Colonic mucosa (tissue), 4 donors: ENCODE measurements at regions not wholly inside any gene's neighbourhood (a gene's known extent, or its start where the extent isn't known, plus 50 kb on each side); places are given as distances from the start of the nearest gene placed in this dataset.

Source experiments
- DNase-seq: peaks from one replicate; pipeline ENCODE4 v3.0.0-alpha.2; 2020
- H3K27ac ChIP-seq: fragments of 200-600 bp; one replicate; pipeline ENCODE4 v1.8.0; 2021
- H3K27me3 ChIP-seq: fragments of 200-600 bp; one replicate; pipeline ENCODE4 v1.8.0; 2021
- H3K36me3 ChIP-seq: fragments of 200-600 bp; one replicate; pipeline ENCODE4 v1.8.0; 2021
- H3K4me1 ChIP-seq: fragments of 200-600 bp; one replicate; pipeline ENCODE4 v1.8.0; 2021; ENCODE audit warnings: mild to moderate bottlenecking
- H3K4me3 ChIP-seq: fragments of 200-600 bp; one replicate; pipeline ENCODE4 v1.8.0; 2021
- H3K9ac ChIP-seq, 2 donors: one replicate each; pipeline ENCODE4 v1.7.0; 2013; ENCODE audit warnings: control low read depth in 2 of 2, low read depth in 2 of 2, low read length in 2 of 2
- H3K9me3 ChIP-seq: fragments of 200-600 bp; one replicate; pipeline ENCODE4 v1.8.0; 2021
- intact Hi-C: fragments of 100-400 bp; cut with DNase I; formaldehyde crosslinking; loops from one replicate; pipeline ENCODE4 v1.14.1; 2022
- TF ChIP-seq, protein P1 (sequence below): fragments of 200-600 bp; IDR thresholded peaks from one replicate; pipeline ENCODE4 v1.8.0; 2022; ENCODE audit warnings: antibody characterized with exemption, mild to moderate bottlenecking
- donor health status: healthy.
- donor health status: DM: no; HTN: no; CAD: no.
- donor health status: DM: no; HTN: no; CAD: no.

DNA sequence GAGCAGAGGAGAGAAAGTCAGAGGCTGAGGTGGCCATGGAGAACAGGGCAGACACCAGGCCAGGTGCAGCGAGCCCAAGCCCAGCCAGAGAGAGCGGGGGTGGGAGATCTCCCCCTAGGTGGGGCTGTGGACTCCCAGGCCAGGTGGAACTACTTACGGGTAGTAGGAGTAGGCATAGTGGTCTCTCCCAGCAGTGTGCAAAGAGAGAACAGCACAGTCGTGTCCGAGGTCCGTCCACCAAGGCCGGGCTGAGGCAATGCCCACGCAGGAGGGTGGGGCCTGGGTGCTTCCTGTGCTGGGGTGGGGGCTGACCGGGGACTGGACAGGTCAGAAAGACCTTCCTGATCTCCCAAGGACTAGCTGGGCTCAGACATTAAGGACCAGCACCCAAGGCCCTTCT is 263.7 kb downstream of the PTPRU start:
- no peaks in the 10 kb centered on the region for H3K27me3 ChIP-seq
- DNase-seq: no peak

DNA sequence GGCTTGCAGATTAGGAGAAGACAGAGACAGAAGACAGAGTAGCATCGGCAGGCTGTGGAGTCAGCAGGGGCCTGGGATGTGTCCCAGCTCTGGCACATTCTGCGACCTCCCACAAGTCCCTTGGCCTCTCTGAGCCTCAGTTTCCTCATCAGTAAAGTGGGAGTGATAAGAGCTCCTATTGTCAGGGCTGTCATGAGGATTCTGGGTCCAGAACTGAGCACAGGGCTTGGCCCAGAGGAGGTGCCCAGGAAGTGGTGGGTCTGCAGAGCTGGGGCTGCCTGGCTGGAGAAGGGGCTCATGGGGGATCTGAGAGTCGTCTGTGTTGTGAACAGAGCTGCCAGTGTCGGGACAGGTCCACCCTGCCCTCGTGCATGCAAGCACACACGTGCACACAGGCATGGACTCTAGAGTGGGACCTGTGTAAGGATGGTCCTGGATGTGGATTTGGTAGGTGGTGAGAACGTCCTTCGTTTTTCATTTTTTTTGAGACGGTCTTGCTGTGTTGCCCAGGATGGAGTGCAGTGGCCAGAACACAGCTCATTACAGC is 262.9 kb downstream of the PTPRU start:
- TF ChIP-seq, protein P1, sequence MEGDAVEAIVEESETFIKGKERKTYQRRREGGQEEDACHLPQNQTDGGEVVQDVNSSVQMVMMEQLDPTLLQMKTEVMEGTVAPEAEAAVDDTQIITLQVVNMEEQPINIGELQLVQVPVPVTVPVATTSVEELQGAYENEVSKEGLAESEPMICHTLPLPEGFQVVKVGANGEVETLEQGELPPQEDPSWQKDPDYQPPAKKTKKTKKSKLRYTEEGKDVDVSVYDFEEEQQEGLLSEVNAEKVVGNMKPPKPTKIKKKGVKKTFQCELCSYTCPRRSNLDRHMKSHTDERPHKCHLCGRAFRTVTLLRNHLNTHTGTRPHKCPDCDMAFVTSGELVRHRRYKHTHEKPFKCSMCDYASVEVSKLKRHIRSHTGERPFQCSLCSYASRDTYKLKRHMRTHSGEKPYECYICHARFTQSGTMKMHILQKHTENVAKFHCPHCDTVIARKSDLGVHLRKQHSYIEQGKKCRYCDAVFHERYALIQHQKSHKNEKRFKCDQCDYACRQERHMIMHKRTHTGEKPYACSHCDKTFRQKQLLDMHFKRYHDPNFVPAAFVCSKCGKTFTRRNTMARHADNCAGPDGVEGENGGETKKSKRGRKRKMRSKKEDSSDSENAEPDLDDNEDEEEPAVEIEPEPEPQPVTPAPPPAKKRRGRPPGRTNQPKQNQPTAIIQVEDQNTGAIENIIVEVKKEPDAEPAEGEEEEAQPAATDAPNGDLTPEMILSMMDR: no peak
- H3K9me3 ChIP-seq: no peaks in the 10 kb centered on the region
- no peak for DNase-seq
- no peaks in the 10 kb centered on the region for H3K36me3 ChIP-seq
- no peaks in the 10 kb centered on the region for H3K4me1 ChIP-seq
- H3K27me3 ChIP-seq: no peaks in the 10 kb centered on the region
- H3K27ac ChIP-seq: no peak overlapping the region
- intact Hi-C loops: no loop called here
- no peak overlapping the region for H3K9ac ChIP-seq
- no peak overlapping the region for H3K4me3 ChIP-seq

More for the DNA sequence above, 263.7 kb downstream of the PTPRU start:
- no peaks in the 10 kb centered on the region for H3K4me1 ChIP-seq
- H3K9ac ChIP-seq: no peak overlapping the region
- no peaks in the 10 kb centered on the region for H3K36me3 ChIP-seq
- H3K4me3 ChIP-seq: no peak overlapping the region
- TF ChIP-seq, protein P1: no peak
- intact Hi-C loops: no loop called here
- H3K9me3 ChIP-seq: no peaks in the 10 kb centered on the region
- H3K27ac ChIP-seq: no peak overlapping the region

DNA sequence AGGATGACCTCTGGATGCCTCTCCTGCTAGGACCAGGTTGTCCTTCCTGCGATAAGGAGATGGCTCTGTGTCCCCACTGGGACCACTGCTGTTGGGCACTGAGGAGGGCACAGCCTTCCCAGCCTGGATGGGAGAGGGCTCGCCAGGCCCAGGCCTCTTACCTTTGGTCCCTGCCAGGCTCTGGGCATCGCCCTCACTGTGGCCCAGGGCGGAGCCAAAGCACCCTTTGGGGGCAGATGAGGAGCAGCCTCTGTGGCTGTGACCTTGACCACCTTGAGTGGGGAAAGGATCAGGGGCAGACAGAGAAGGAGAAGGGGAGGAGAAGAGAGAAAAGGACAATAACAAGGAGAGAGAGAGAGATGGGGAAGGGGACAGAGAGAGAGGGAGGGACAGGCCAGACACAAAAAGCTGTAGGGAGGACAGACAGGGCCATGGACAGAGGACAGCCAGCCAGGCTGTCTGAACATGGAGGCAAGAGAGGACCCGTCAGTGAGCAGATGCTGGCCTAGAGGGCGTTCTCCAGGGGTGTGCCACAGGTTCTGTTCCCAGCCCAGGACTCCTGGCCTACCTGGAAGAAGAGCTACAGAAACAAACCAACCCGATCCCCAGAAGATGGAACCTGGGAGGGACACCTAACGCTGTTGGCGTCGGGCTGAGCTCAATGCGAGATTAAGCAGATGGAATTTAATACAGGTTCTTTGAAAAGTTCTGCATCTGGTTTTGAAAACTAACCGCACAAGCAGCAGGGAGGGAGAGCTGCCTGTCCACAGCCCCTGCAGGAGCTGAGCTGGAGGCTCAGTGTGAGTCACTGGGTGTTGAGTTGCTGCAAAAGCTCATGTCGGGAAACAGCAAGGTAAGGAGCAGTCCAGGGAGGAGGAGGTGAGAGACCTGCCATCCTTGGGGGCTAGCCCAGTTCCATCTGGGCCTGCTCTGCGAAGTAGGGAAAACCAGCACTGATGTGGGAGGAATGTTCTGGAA is 262.1 kb downstream of the PTPRU start:
- Histone ChIP-seq H3K36me3 (no peaks in the 10 kb centered on the region), H3K4me3 (no peak overlapping the region), H3K9me3 (no peaks in the 10 kb centered on the region), H3K27me3 (no peaks in the 10 kb centered on the region), H3K9ac (no peak overlapping the region), H3K4me1 (no peaks in the 10 kb centered on the region), H3K27ac (no peak overlapping the region)
- intact Hi-C loops: no loop called here
- DNase-seq: no peak
- TF ChIP-seq, protein P1: no peak

DNA sequence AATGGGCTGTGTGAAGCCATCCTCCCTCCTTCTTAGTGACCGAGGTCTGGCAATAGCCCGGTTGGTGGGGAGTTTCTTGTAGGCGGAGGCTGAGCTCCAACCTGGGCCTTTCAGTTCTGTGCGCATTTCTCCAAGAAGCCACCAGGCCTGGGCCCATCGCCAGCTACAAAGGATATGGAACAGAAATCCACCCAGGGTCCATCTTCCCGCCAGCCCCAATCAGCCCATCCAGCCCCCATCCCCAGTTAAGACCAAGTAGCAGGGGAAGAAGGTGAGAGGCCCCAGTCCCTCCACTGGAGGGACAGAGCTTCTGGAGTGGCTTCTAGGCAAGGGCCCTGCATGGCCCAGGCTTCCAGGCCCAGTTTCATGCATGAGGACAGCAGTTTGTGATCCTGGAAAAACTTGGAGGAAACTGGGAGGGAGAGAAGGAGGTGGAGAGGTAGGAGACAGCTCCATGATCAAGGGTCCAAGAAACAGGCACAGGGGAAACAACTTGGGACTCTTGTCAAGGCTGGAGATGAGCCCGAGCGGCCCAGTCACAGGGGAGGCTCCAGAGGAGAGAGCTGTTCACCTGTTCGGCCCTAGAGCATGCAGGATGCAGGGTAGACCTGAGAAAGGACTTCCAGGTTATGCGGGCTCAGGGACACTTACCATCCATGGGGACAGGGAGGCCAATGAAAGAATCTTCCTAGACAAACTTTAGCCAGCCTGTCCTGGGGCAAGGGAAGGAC is 261.2 kb downstream of the PTPRU start:
- H3K27ac ChIP-seq: no peak overlapping the region
- intact Hi-C loops: no loop called here
- H3K9ac ChIP-seq: no peak overlapping the region
- no peaks in the 10 kb centered on the region for H3K36me3 ChIP-seq
- no peaks in the 10 kb centered on the region for H3K27me3 ChIP-seq
- DNase-seq: no peak
- no peak overlapping the region for H3K4me3 ChIP-seq
- no peaks in the 10 kb centered on the region for H3K9me3 ChIP-seq
- TF ChIP-seq, protein P1: no peak
- no peaks in the 10 kb centered on the region for H3K4me1 ChIP-seq

DNA sequence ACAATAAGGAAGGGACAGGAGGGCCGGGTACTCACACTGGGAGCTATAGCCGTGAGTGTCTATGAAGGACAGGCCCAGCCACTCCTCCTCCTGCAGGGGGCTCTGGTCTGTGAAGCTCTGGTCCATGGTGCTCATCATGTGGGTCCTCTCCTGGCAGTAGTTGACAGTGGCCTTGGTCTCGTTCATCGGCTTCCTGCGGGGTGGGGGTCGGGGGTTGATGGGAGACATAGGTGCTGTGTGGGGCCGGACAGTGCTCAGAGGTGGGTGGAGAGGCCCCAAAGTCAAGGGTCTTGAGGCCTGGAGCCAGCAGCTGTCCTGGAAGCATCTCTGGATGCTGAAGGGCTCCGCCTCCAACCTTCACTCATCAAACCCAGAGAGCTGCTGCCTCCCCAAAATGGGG is 260.4 kb downstream of the PTPRU start:
- H3K27ac ChIP-seq: no peak overlapping the region
- no peaks in the 10 kb centered on the region for H3K4me1 ChIP-seq
- H3K9me3 ChIP-seq: no peaks in the 10 kb centered on the region
- H3K36me3 ChIP-seq: no peaks in the 10 kb centered on the region
- no peaks in the 10 kb centered on the region for H3K27me3 ChIP-seq
- intact Hi-C loops: no loop called here
- no peak overlapping the region for H3K4me3 ChIP-seq
- no peak overlapping the region for H3K9ac ChIP-seq
- DNase-seq: no peak
- TF ChIP-seq, protein P1: no peak
